Parathyroid adenoma (tissue), 2 donors: ENCODE measurements at regions not wholly inside any gene's neighbourhood (a gene's known extent, or its start where the extent isn't known, plus 50 kb on each side); places are given as distances from the start of the nearest gene placed in this dataset.

Experiments
- H2AFZ ChIP-seq: fragments of 300-600 bp; sonication (generic); one replicate; pipeline ENCODE4 v1.7.0; 2017; ENCODE audit warnings: antibody characterized with exemption, mild to moderate bottlenecking
- H3K27ac ChIP-seq: fragments of 300-600 bp; sonication (generic); one replicate; pipeline ENCODE4 v1.7.0; 2017
- H3K27me3 ChIP-seq: fragments of 300-600 bp; sonication (generic); one replicate; pipeline ENCODE4 v1.7.0; 2017; ENCODE audit warnings: low read length; ENCODE audit not compliant: control insufficient read depth, insufficient read depth
- H3K36me3 ChIP-seq: fragments of 300-600 bp; sonication (generic); one replicate; pipeline ENCODE4 v1.7.0; 2017; ENCODE audit warnings: low read length; ENCODE audit not compliant: control insufficient read depth, insufficient read depth
- H3K4me1 ChIP-seq: fragments of 300-600 bp; sonication (generic); one replicate; pipeline ENCODE4 v1.7.0; 2017; ENCODE audit warnings: control low read depth
- H3K4me2 ChIP-seq: fragments of 300-600 bp; sonication (generic); one replicate; pipeline ENCODE4 v1.7.0; 2017; ENCODE audit warnings: low read length
- H3K4me3 ChIP-seq: fragments of 300-600 bp; sonication (generic); one replicate; pipeline ENCODE4 v1.7.0; 2017; ENCODE audit warnings: low read depth, low read length
- H3K79me2 ChIP-seq: fragments of 300-600 bp; sonication (generic); one replicate; pipeline ENCODE4 v1.7.0; 2017; ENCODE audit warnings: control low read depth
- H3K9ac ChIP-seq: fragments of 300-600 bp; sonication (generic); one replicate; pipeline ENCODE4 v1.7.0; 2017; ENCODE audit warnings: mild to moderate bottlenecking
- H3K9me3 ChIP-seq: fragments of 300-600 bp; sonication (generic); one replicate; pipeline ENCODE4 v1.7.0; 2017; ENCODE audit warnings: low read length; ENCODE audit not compliant: control insufficient read depth
- TF ChIP-seq, protein P1 (sequence below): fragments of 300-600 bp; sonication (generic); IDR thresholded peaks from one replicate; pipeline ENCODE4 v1.7.0; 2017; ENCODE audit warnings: antibody characterized with exemption, mild to moderate bottlenecking
- donor health status: primary hyperparathyroidism.

DNA sequence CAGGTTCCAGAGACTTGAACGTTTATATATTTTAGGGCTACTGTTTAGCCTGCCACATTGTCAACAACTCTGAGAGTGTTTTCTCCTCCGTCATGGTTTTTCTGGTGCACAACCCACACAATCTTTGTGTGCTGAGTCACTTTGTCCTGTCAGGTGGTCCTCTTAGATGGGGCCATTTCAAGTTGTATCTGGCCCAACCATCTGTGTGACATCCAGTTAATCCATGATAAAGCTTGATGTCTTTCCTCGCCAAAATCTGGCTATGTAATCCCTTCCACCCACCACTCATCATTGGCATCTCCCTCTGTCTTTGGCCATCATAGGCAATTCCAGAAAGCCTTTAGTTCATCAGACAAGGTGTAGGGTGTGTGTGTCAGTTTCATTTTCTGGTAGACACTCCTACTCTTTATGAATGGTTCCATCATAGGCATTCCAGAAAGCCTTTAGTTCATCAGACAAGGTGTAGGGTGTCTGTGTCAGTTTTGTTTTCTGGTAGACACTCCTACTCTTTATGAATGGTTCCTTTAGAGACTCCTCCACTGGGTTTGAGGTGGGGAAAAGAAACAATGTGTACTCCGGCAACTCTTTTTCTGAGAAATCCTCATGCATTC, 282.0 kb upstream of the ACTBL2 start:
- TF ChIP-seq, protein P1, sequence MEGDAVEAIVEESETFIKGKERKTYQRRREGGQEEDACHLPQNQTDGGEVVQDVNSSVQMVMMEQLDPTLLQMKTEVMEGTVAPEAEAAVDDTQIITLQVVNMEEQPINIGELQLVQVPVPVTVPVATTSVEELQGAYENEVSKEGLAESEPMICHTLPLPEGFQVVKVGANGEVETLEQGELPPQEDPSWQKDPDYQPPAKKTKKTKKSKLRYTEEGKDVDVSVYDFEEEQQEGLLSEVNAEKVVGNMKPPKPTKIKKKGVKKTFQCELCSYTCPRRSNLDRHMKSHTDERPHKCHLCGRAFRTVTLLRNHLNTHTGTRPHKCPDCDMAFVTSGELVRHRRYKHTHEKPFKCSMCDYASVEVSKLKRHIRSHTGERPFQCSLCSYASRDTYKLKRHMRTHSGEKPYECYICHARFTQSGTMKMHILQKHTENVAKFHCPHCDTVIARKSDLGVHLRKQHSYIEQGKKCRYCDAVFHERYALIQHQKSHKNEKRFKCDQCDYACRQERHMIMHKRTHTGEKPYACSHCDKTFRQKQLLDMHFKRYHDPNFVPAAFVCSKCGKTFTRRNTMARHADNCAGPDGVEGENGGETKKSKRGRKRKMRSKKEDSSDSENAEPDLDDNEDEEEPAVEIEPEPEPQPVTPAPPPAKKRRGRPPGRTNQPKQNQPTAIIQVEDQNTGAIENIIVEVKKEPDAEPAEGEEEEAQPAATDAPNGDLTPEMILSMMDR, result no peak
- H3K9me3 ChIP-seq, result no peaks in the 10 kb centered on the region

DNA sequence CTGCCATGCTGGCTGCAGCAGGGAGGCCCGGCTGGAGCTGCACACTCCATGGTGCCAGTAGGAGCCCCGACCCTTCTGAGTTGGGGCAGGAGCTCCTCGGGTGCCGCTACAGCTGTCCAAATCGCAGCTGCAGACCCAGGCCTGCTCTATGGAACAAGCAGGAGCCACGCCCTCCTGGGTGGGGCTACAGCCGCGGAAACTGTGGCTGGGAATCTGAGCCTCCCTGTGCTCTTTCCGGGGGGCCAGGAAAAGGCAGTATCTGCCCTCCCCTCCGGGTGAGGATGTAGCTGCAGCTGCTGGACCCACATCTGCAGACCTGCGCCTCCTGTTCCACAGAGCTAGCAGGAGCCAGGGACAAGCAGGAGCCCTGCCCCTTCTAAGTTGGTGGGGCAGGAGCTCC, 278.9 kb upstream of the ACTBL2 start:
- Histone ChIP-seq H2AFZ (no peak overlapping the region), H3K4me1 (no peaks in the 10 kb centered on the region), H3K4me2 (no peak overlapping the region), H3K27ac (no peak overlapping the region), H3K27me3 (no peaks in the 10 kb centered on the region), H3K9me3 (no peaks in the 10 kb centered on the region), H3K4me3 (no peak overlapping the region), H3K79me2 (no peaks in the 10 kb centered on the region), H3K9ac (no peak overlapping the region), H3K36me3 (no peaks in the 10 kb centered on the region)
- TF ChIP-seq, protein P1, result no peak

More for the DNA sequence above, 282.0 kb upstream of the ACTBL2 start:
- no peak overlapping the region for H3K27ac ChIP-seq
- H3K4me1 ChIP-seq, result no peaks in the 10 kb centered on the region
- H3K4me2 ChIP-seq, result no peak overlapping the region
- no peak overlapping the region for H3K9ac ChIP-seq
- H3K27me3 ChIP-seq, result no peaks in the 10 kb centered on the region
- no peak overlapping the region for H2AFZ ChIP-seq
- no peak overlapping the region for H3K4me3 ChIP-seq
- H3K79me2 ChIP-seq, result no peaks in the 10 kb centered on the region
- H3K36me3 ChIP-seq, result no peaks in the 10 kb centered on the region

DNA sequence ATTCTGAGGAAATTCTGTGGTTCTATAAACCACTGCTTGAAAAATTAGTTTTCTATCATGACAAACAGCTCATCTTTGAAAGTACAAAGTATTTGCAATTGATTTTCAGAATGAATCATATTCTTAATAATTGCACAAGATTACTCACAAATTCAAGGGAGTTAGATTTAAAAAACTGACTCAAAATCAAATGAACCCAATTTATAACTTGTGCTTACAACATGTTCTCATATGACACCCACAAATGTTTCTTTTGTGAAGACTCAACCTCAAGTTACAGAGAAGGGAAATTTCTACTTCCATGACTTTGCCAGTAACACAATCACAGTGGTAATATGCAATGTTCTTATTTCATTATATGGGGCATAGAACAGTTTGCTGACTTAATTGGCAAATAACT, 272.0 kb upstream of the ACTBL2 start:
- no peak overlapping the region for H3K4me2 ChIP-seq
- no peaks in the 10 kb centered on the region for H3K79me2 ChIP-seq
- no peaks in the 10 kb centered on the region for H3K4me1 ChIP-seq
- H2AFZ ChIP-seq, result no peak overlapping the region
- H3K27me3 ChIP-seq, result no peaks in the 10 kb centered on the region
- H3K9ac ChIP-seq, result no peak overlapping the region
- H3K36me3 ChIP-seq, result no peaks in the 10 kb centered on the region
- TF ChIP-seq, protein P1, result no peak
- no peak overlapping the region for H3K4me3 ChIP-seq
- no peaks in the 10 kb centered on the region for H3K9me3 ChIP-seq
- H3K27ac ChIP-seq, result no peak overlapping the region

DNA sequence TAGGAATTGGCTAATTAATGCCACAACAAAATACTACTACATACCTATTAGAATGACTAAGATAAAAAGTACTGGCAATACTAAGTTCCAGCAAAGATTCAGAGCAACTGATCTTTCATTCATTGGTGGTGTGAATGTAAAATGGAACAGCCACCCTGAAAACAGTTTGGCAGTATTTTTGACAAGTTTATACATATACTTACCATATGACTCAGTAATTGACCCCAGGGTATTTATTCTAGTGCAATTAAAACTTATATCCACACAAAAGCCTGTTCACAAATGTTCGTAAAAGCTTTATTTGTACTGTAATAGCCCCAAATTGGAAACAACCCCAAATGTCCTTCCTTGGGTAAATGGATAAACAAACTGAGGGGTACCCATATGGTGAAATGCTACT, 270.8 kb upstream of the ACTBL2 start:
- TF ChIP-seq, protein P1, result no peak
- Histone ChIP-seq H3K36me3 (no peaks in the 10 kb centered on the region), H3K79me2 (no peaks in the 10 kb centered on the region), H2AFZ (no peak overlapping the region), H3K9ac (no peak overlapping the region), H3K27ac (no peak overlapping the region), H3K4me1 (no peaks in the 10 kb centered on the region), H3K4me2 (no peak overlapping the region), H3K9me3 (no peaks in the 10 kb centered on the region), H3K4me3 (no peak overlapping the region), H3K27me3 (no peaks in the 10 kb centered on the region)

DNA sequence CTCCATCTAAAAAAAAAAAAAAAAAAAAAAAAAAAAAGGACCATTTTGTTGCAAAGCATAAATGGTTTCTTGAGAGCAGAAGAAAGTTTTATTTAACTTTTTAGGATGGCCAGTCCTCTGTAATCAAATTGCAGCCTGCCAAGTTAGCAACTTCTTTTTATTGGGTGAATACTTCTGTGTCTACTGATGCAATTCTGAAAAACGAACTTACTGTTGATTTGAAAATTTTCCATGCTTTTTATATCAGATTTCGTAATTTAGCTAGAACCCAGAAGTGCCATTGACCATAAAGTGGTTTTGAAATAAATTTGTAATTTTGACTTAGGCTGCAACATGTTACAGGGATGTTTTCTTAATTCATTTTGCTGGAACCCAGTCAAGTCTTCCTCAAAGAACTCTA, 269.1 kb upstream of the ACTBL2 start:
- Histone ChIP-seq H3K9ac (no peak overlapping the region), H3K27me3 (no peaks in the 10 kb centered on the region), H2AFZ (no peak overlapping the region), H3K36me3 (no peaks in the 10 kb centered on the region), H3K9me3 (no peaks in the 10 kb centered on the region), H3K79me2 (no peaks in the 10 kb centered on the region), H3K4me2 (no peak overlapping the region), H3K27ac (no peak overlapping the region), H3K4me3 (no peak overlapping the region), H3K4me1 (no peaks in the 10 kb centered on the region)
- TF ChIP-seq, protein P1, result no peak
